H9 (cell line): ENCODE measurements at regions not wholly inside any gene's neighbourhood (a gene's known extent, or its start where the extent isn't known, plus 50 kb on each side); places are given as distances from the start of the nearest gene placed in this dataset.

Source experiments
- DNase-seq: peaks from one replicate; pipeline ENCODE4 v3.0.0-alpha.2; 2017
- H2AFZ ChIP-seq: one replicate; pipeline ENCODE4 v1.6.1; 2013; ENCODE audit warnings: mild to moderate bottlenecking, low read length, control low read depth, moderate library complexity
- H2AK5ac ChIP-seq: 2 replicates; pipeline ENCODE4 v1.6.1; 2013; ENCODE audit warnings: low read length, control low read depth, mixed read lengths; ENCODE audit not compliant: insufficient read length
- H2BK120ac ChIP-seq: one replicate; pipeline ENCODE4 v1.6.1; 2013; ENCODE audit warnings: low read depth, mild to moderate bottlenecking, low read length, control low read depth, inconsistent platforms; ENCODE audit not compliant: poor library complexity, severe bottlenecking
- H2BK12ac ChIP-seq: 2 replicates; pipeline ENCODE4 v1.6.1; 2013; ENCODE audit warnings: low read length, control low read depth, mixed read lengths, low read depth; ENCODE audit not compliant: insufficient read length
- H2BK15ac ChIP-seq: 2 replicates; pipeline ENCODE4 v1.6.1; 2013; ENCODE audit warnings: low read depth, low read length, control low read depth
- H2BK20ac ChIP-seq: one replicate; pipeline ENCODE4 v1.6.1; 2013; ENCODE audit warnings: low read depth, mild to moderate bottlenecking, low read length, control low read depth, inconsistent platforms; ENCODE audit not compliant: poor library complexity, severe bottlenecking
- H2BK5ac ChIP-seq: 2 replicates; pipeline ENCODE4 v1.6.1; 2013; ENCODE audit warnings: low read length, control low read depth, mixed read lengths; ENCODE audit not compliant: insufficient read length
- H3K14ac ChIP-seq: 2 replicates; pipeline ENCODE4 v1.6.1; 2013; ENCODE audit warnings: low read length, control low read depth; ENCODE audit not compliant: insufficient read depth
- H3K18ac ChIP-seq: 2 replicates; pipeline ENCODE4 v1.6.1; 2013; ENCODE audit warnings: low read depth, mild to moderate bottlenecking, mixed read lengths, low read length, control low read depth; ENCODE audit not compliant: insufficient read length
- H3K23ac ChIP-seq: 2 replicates; pipeline ENCODE4 v1.6.1; 2013; ENCODE audit warnings: low read length, control low read depth, mixed read lengths, low read depth; ENCODE audit not compliant: insufficient read length
- H3K23me2 ChIP-seq: 2 replicates; pipeline ENCODE4 v1.6.1; 2013; ENCODE audit warnings: low read depth, mild to moderate bottlenecking, mixed read lengths, low read length, control low read depth; ENCODE audit not compliant: insufficient read length, poor library complexity, severe bottlenecking
- H3K27ac ChIP-seq: 2 replicates; pipeline ENCODE4 v1.5.1; 2013; ENCODE audit warnings: low read length, control low read depth, mixed read lengths, low read depth; ENCODE audit not compliant: insufficient read length
- H3K27me3 ChIP-seq: 2 replicates; pipeline ENCODE4 v1.6.1; 2013; ENCODE audit warnings: low read length, control low read depth, inconsistent platforms; ENCODE audit not compliant: insufficient read depth
- H3K4ac ChIP-seq: 2 replicates; pipeline ENCODE4 v1.6.1; 2013; ENCODE audit warnings: low read depth, mild to moderate bottlenecking, control low read depth, inconsistent platforms, low read length, moderate library complexity
- H3K4me1 ChIP-seq: 2 replicates; pipeline ENCODE4 v1.6.1; 2013; ENCODE audit warnings: low read length, control low read depth, inconsistent platforms; ENCODE audit not compliant: insufficient read depth
- H3K4me2 ChIP-seq: 2 replicates; pipeline ENCODE4 v1.6.1; 2013; ENCODE audit warnings: low read length, control low read depth, mixed read lengths; ENCODE audit not compliant: insufficient read length, insufficient read depth
- H3K56ac ChIP-seq: 2 replicates; pipeline ENCODE4 v1.6.1; 2013; ENCODE audit warnings: low read depth, mild to moderate bottlenecking, mixed read lengths, low read length, control low read depth; ENCODE audit not compliant: insufficient read length
- H3K79me1 ChIP-seq: 2 replicates; pipeline ENCODE4 v1.6.1; 2013; ENCODE audit warnings: low read depth, mild to moderate bottlenecking, moderate library complexity, low read length, control low read depth, inconsistent platforms; ENCODE audit not compliant: insufficient read depth, poor library complexity, severe bottlenecking
- H3K79me2 ChIP-seq: 2 replicates; pipeline ENCODE4 v1.6.1; 2013; ENCODE audit warnings: low read length, control low read depth, inconsistent platforms; ENCODE audit not compliant: insufficient read depth
- H3K9ac ChIP-seq: 2 replicates; pipeline ENCODE4 v1.6.1; 2013; ENCODE audit warnings: low read length, control low read depth, mixed read lengths; ENCODE audit not compliant: insufficient read length; ENCODE audit errors: extremely low read depth
- H3K9me3 ChIP-seq: one replicate; pipeline ENCODE4 v1.6.1; 2013; ENCODE audit warnings: low read depth, low read length, inconsistent platforms; ENCODE audit not compliant: control insufficient read depth
- H3T11ph ChIP-seq: one replicate; pipeline ENCODE4 v1.6.1; 2013; ENCODE audit warnings: mild to moderate bottlenecking, low read length, control low read depth, inconsistent platforms
- H4K20me1 ChIP-seq: one replicate; pipeline ENCODE4 v1.6.1; 2013; ENCODE audit not compliant: control insufficient read depth, insufficient read length, insufficient read depth
- H4K5ac ChIP-seq: 2 replicates; pipeline ENCODE4 v1.6.1; 2013; ENCODE audit warnings: low read depth, mild to moderate bottlenecking, mixed read lengths, low read length, control low read depth; ENCODE audit not compliant: insufficient read length
- H4K8ac ChIP-seq: replicated peaks from 2 replicates; pipeline ENCODE4 v1.6.1; 2013; ENCODE audit warnings: low read length, control low read depth, mixed read lengths, low read depth; ENCODE audit not compliant: insufficient read length
- H4K91ac ChIP-seq: 2 replicates; pipeline ENCODE4 v1.6.1; 2013; ENCODE audit warnings: low read depth, mild to moderate bottlenecking, moderate library complexity, mixed read lengths, low read length, control low read depth; ENCODE audit not compliant: insufficient read length
- H3K27ac Mint-ChIP-seq, 3 experiments: 2 replicates in 2 of 3; 3 replicates in 1 of 3; pipeline ENCODE4 v1.8.0; 2020 to 2021; ENCODE audit warnings: mixed read lengths in 3 of 3, mild to moderate bottlenecking in 1 of 3, moderate library complexity in 1 of 3
- H3K27me3 Mint-ChIP-seq: 2 replicates; pipeline ENCODE4 v1.8.0; 2021; ENCODE audit warnings: low read depth, mild to moderate bottlenecking, moderate library complexity, mixed read lengths
- H3K36me3 Mint-ChIP-seq, 3 experiments: 2 replicates in 2 of 3; 3 replicates in 1 of 3; pipeline ENCODE4 v1.8.0; 2020 to 2021; ENCODE audit warnings: low read depth in 3 of 3, mixed read lengths in 3 of 3; ENCODE audit not compliant: insufficient read depth in 1 of 3
- H3K4me1 Mint-ChIP-seq, 2 experiments: 2 replicates each; pipeline ENCODE4 v1.8.0; 2020; ENCODE audit warnings: mixed read lengths in 2 of 2
- H3K4me3 Mint-ChIP-seq, 2 experiments: 2 replicates in 1 of 2; 3 replicates in 1 of 2; pipeline ENCODE4 v1.8.0; 2020 to 2021; ENCODE audit warnings: mild to moderate bottlenecking in 2 of 2, mixed read lengths in 2 of 2, moderate library complexity in 1 of 2
- H3K9me3 Mint-ChIP-seq, 2 experiments: 2 replicates in 1 of 2; 3 replicates in 1 of 2; pipeline ENCODE4 v1.8.0; 2020; ENCODE audit warnings: mild to moderate bottlenecking in 2 of 2, mixed read lengths in 2 of 2, moderate library complexity in 1 of 2
- WGBS: extraction: QIAGEN DNeasy Blood & Tissue Kit; methylation state at CpG from one replicate; pipeline ENCODE4 v1.1.7; 2013; ENCODE audit warnings: missing lambda C conversion rate, low lambda C conversion rate, mixed read lengths; ENCODE audit not compliant: insufficient read length; ENCODE audit errors: extremely low coverage; 5-methylcytosine and 5-hydroxymethylcytosine counted together
- TF ChIP-seq, protein P1 (sequence below): fragments of 200-600 bp; sonication (generic); conservative IDR thresholded peaks from 3 replicates; pipeline ENCODE4 v1.8.0; 2021; ENCODE audit warnings: antibody characterized with exemption, mild to moderate bottlenecking

- H2BK15ac ChIP-seq: no peak overlapping the region
- no peak overlapping the region for H4K5ac ChIP-seq
- no peak overlapping the region for H4K8ac ChIP-seq
- H3K27ac Mint-ChIP-seq: no peak overlapping the region
- H3K79me1 ChIP-seq: no peaks in the 10 kb centered on the region
- TF ChIP-seq, protein P1, sequence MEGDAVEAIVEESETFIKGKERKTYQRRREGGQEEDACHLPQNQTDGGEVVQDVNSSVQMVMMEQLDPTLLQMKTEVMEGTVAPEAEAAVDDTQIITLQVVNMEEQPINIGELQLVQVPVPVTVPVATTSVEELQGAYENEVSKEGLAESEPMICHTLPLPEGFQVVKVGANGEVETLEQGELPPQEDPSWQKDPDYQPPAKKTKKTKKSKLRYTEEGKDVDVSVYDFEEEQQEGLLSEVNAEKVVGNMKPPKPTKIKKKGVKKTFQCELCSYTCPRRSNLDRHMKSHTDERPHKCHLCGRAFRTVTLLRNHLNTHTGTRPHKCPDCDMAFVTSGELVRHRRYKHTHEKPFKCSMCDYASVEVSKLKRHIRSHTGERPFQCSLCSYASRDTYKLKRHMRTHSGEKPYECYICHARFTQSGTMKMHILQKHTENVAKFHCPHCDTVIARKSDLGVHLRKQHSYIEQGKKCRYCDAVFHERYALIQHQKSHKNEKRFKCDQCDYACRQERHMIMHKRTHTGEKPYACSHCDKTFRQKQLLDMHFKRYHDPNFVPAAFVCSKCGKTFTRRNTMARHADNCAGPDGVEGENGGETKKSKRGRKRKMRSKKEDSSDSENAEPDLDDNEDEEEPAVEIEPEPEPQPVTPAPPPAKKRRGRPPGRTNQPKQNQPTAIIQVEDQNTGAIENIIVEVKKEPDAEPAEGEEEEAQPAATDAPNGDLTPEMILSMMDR: no peak
- no peaks in the 10 kb centered on the region for H3K27me3 Mint-ChIP-seq
- H3K23me2 ChIP-seq: no peaks in the 10 kb centered on the region
- H3K4me1 Mint-ChIP-seq: peaks cover 40 to 43% of the 10 kb centered on the region in 2 experiments
- no peak overlapping the region for H3K23ac ChIP-seq
- no peaks in the 10 kb centered on the region for H3K9me3 ChIP-seq
- no peak overlapping the region for H3K18ac ChIP-seq
- H3K79me2 ChIP-seq: no peaks in the 10 kb centered on the region
- no peak overlapping the region for H3K14ac ChIP-seq
- H3K56ac ChIP-seq: no peak overlapping the region
- H2AK5ac ChIP-seq: no peak overlapping the region
- no peak overlapping the region for H3K27ac ChIP-seq
- H2AFZ ChIP-seq: no peak overlapping the region
- no peaks in the 10 kb centered on the region for H3K9me3 Mint-ChIP-seq
- H3T11ph ChIP-seq: no peak overlapping the region
- no peak overlapping the region for H2BK12ac ChIP-seq
- no peak for DNase-seq
- H2BK120ac ChIP-seq: no peak overlapping the region
- no peak overlapping the region for H2BK20ac ChIP-seq
- peaks cover 9% of the 10 kb centered on the region; the same call in 1 of the 2 replicates for H3K4me1 ChIP-seq
- no peak overlapping the region for H3K4ac ChIP-seq
- H3K9ac ChIP-seq: no peak overlapping the region
- H4K20me1 ChIP-seq: no peaks in the 10 kb centered on the region
- H4K91ac ChIP-seq: no peak overlapping the region
- H3K4me3 Mint-ChIP-seq: no peak overlapping the region
- H3K4me2 ChIP-seq: no peak overlapping the region
- no peaks in the 10 kb centered on the region for H3K27me3 ChIP-seq
- H2BK5ac ChIP-seq: no peak overlapping the region
- WGBS: no CpG with 5 or more reads among the region's 3 CpGs
- no peaks in the 10 kb centered on the region for H3K36me3 Mint-ChIP-seq
Measured at GRCh38 chr1:208534979-208535378, 290.8 kb upstream of the PLXNA2 start.
